ENCODE measurements at regions not wholly inside any gene's neighbourhood (a gene's known extent, or its start where the extent isn't known, plus 50 kb on each side); places are given as distances from the start of the nearest gene placed in this dataset.
A peak's percentile ranks its signal among the peaks of the same experiment; 100 is the strongest.
"Not testable (repeated sequence)": the region's sequence is repeated elsewhere in the genome, so short reads cannot be mapped to it uniquely, and the experiment has no call there.

DNA sequence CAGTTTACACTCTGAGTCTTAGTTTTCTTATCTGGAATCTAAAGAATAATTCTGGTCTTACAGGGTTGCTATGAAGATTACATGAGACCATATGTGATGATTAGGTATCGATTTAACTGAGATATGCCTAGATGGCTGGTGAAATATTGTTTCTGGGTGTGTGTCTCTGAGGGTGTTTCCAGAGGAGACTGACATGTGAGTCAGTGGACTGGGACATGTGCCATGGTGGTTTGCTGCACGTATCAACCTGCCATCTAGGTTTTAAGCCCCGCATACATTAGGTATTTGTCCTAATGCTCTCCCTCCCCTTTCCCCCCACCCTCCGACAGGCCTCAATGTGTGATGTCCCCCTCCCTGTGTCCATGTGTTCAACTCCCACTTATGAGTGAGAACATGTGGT, 186.0 kb upstream of the CXorf66 start (continued):
- TF ChIP-seq ZNF331 (CRISPR knock-in tag; IDR thresholded peaks at IDR 0.05; ENCODE audit: low read depth) (no peak), ETS1 (IDR thresholded peaks at IDR 0.05) (no peak), EZH2phosphoT487 (IDR thresholded peaks at IDR 0.05; ENCODE audit: unreplicated experiment) (no peak)

- Histone ChIP-seq H4K20me1 (replicated peaks; ENCODE audit: insufficient read depth) (no peaks in the 10 kb centered on the region), H3K79me2 (replicated peaks; ENCODE audit: insufficient read depth) (no peaks in the 10 kb centered on the region), H3K4me3 (no peak overlapping the region), H2AFZ (no peak overlapping the region), H3K9me2 (ENCODE audit: insufficient read depth) (no peaks in the 10 kb centered on the region), H3K4me2 (no peak overlapping the region), H3F3A (replicated peaks; ENCODE audit: low read depth) (no peaks in the 10 kb centered on the region), H3K4me1 (ENCODE audit: insufficient read depth) (no peaks in the 10 kb centered on the region), H3K27ac (ENCODE audit: low read depth) (no peak overlapping the region), H3K36me3 (ENCODE audit: insufficient read depth) (no peaks in the 10 kb centered on the region), H3K27me3 (ENCODE audit: insufficient read depth) (no peaks in the 10 kb centered on the region)
- Mint-ChIP-seq H3K4me3 (no peak overlapping the region), H3K4me1 (peaks cover 5% of the 10 kb centered on the region), H3K27ac (no peak overlapping the region), H3K27me3 (ENCODE audit: insufficient read depth, low read depth, poor library complexity) (no peaks in the 10 kb centered on the region), H3K9me3 (peaks cover 2% of the 10 kb centered on the region; the same call in 2 of the 3 replicates), H3K36me3 (ENCODE audit: low read depth) (no peaks in the 10 kb centered on the region; the same call in 2 of the 3 replicates)
- TF ChIP-seq NANOG (IDR thresholded peaks at IDR 0.05; ENCODE audit: borderline replicate concordance): no peak
- TF ChIP-seq, protein P1, sequence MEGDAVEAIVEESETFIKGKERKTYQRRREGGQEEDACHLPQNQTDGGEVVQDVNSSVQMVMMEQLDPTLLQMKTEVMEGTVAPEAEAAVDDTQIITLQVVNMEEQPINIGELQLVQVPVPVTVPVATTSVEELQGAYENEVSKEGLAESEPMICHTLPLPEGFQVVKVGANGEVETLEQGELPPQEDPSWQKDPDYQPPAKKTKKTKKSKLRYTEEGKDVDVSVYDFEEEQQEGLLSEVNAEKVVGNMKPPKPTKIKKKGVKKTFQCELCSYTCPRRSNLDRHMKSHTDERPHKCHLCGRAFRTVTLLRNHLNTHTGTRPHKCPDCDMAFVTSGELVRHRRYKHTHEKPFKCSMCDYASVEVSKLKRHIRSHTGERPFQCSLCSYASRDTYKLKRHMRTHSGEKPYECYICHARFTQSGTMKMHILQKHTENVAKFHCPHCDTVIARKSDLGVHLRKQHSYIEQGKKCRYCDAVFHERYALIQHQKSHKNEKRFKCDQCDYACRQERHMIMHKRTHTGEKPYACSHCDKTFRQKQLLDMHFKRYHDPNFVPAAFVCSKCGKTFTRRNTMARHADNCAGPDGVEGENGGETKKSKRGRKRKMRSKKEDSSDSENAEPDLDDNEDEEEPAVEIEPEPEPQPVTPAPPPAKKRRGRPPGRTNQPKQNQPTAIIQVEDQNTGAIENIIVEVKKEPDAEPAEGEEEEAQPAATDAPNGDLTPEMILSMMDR (conservative IDR thresholded peaks at IDR 0.05; ENCODE audit: low read depth in 2 of 2): peak; percentile 40 to 60
- ATAC-seq (0 out of 3 replicates have a peak, but pooled peaks have one; percentile 26), DNase-seq (ENCODE audit: low spot score) (peak; percentile 14)
These were observed 184.4 kb upstream of the CXorf66 start for GRCh38 chrX:140149761-140150160.

DNA sequence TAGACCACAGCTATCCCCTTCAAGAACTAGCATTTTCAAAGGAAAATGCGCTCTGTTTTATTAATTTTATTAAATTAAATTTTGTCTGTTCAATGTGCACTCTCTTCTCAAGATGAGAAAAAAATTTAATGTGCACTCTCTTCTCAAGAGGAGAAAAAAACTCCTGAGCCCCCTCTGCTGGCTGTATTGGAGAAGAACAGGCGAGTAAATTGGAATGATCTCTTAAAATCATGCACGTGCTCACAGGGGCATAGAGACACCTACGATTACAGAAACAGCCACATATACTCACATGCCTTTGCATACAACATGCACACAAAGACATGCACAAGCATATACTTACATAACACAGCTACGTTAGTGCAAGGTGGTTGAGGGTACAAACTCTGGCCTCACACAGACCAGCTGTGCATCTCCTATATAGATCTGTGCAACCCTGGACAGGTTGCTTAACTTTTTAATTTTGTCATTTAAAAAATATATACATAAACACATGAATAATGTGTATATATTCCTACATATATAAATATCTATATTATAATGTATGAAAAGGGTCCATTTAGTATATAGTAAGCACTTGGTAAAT, 176.2 kb upstream of the CXorf66 start:
- Mint-ChIP-seq H3K4me3 (no peak overlapping the region), H3K27me3 (ENCODE audit: insufficient read depth, low read depth, poor library complexity) (no peaks in the 10 kb centered on the region), H3K27ac (no peak overlapping the region), H3K36me3 (ENCODE audit: low read depth) (no peaks in the 10 kb centered on the region), H3K9me3 (peaks cover 2% of the 10 kb centered on the region; the same call in 2 of the 3 replicates), H3K4me1 (no peaks in the 10 kb centered on the region)
- H3F3A ChIP-seq (replicated peaks; ENCODE audit: low read depth): no peaks in the 10 kb centered on the region
- no peak overlapping the region for H2AFZ ChIP-seq
- no peaks in the 10 kb centered on the region for H3K9me2 ChIP-seq (ENCODE audit: insufficient read depth)
- TF ChIP-seq ETS1 (IDR thresholded peaks at IDR 0.05) (no peak), NANOG (IDR thresholded peaks at IDR 0.05; ENCODE audit: borderline replicate concordance) (no peak)
- TF ChIP-seq, protein P1 (conservative IDR thresholded peaks at IDR 0.05; ENCODE audit: low read depth in 2 of 2): peak; percentile 61 to 67
- H3K27ac ChIP-seq (ENCODE audit: low read depth): no peak overlapping the region
- DNase-seq (ENCODE audit: low spot score): peak; percentile 44
- H3K36me3 ChIP-seq (ENCODE audit: insufficient read depth): no peaks in the 10 kb centered on the region
- H3K4me3 ChIP-seq: no peak overlapping the region
- no peaks in the 10 kb centered on the region for H3K79me2 ChIP-seq (replicated peaks; ENCODE audit: insufficient read depth)
- H3K4me1 ChIP-seq (ENCODE audit: insufficient read depth): no peaks in the 10 kb centered on the region
- ATAC-seq: peak; percentile 48; the same call in 2 of the 3 replicates
- H4K20me1 ChIP-seq (replicated peaks; ENCODE audit: insufficient read depth): no peaks in the 10 kb centered on the region
- H3K4me2 ChIP-seq: no peak overlapping the region
- H3K27me3 ChIP-seq (ENCODE audit: insufficient read depth): no peaks in the 10 kb centered on the region

DNA sequence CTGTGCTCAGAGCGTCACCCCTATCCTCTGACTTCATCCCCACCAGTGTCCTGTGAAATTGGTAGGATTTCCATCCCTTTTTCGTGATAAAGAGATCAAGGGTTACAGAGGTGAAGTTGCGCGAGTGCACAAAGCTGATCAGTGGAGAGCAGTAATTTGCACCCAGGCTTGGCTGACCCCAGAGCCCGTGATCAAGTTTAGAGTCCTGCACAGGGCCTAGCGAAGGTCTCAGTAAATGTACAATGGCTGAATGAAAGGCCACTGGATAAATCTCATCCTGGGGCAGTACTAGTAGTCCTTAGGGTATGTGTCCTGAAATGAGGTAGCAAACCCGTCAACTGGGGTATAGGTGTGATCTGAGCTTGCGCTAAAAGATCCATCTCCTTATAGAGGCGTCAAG, 173.2 kb upstream of the CXorf66 start:
- not testable (repeated sequence) for H3K4me1 Mint-ChIP-seq; H3K4me1 ChIP-seq (ENCODE audit: insufficient read depth); ATAC-seq; H3K4me3 Mint-ChIP-seq; H3K79me2 ChIP-seq (replicated peaks; ENCODE audit: insufficient read depth); H3K4me3 ChIP-seq; H3K36me3 ChIP-seq (ENCODE audit: insufficient read depth); H3K4me2 ChIP-seq; H3K27ac ChIP-seq (ENCODE audit: low read depth); H4K20me1 ChIP-seq (replicated peaks; ENCODE audit: insufficient read depth); H2AFZ ChIP-seq; DNase-seq (ENCODE audit: low spot score); H3K36me3 Mint-ChIP-seq (ENCODE audit: low read depth); H3F3A ChIP-seq (replicated peaks; ENCODE audit: low read depth); H3K27me3 Mint-ChIP-seq (ENCODE audit: insufficient read depth, low read depth, poor library complexity); H3K27me3 ChIP-seq (ENCODE audit: insufficient read depth); H3K9me2 ChIP-seq (ENCODE audit: insufficient read depth); H3K9me3 Mint-ChIP-seq; H3K27ac Mint-ChIP-seq

GRCh38 chrX:140138065-140138464, 172.7 kb upstream of the CXorf66 start:
- DNase-seq (ENCODE audit: low spot score); H3F3A ChIP-seq (replicated peaks; ENCODE audit: low read depth); H3K4me3 Mint-ChIP-seq; H3K27ac Mint-ChIP-seq; H4K20me1 ChIP-seq (replicated peaks; ENCODE audit: insufficient read depth); H3K4me1 ChIP-seq (ENCODE audit: insufficient read depth); H3K27me3 Mint-ChIP-seq (ENCODE audit: insufficient read depth, low read depth, poor library complexity); H3K36me3 Mint-ChIP-seq (ENCODE audit: low read depth); H3K27ac ChIP-seq (ENCODE audit: low read depth); H3K9me3 Mint-ChIP-seq; H3K79me2 ChIP-seq (replicated peaks; ENCODE audit: insufficient read depth); H3K4me1 Mint-ChIP-seq; H3K4me2 ChIP-seq; H3K27me3 ChIP-seq (ENCODE audit: insufficient read depth); ATAC-seq; H3K36me3 ChIP-seq (ENCODE audit: insufficient read depth); H2AFZ ChIP-seq; H3K9me2 ChIP-seq (ENCODE audit: insufficient read depth); H3K4me3 ChIP-seq: not testable (repeated sequence)

All from GM23338 (cell line).